ENCODE measurements at regions not wholly inside any gene's neighbourhood (a gene's known extent, or its start where the extent isn't known, plus 50 kb on each side); places are given as distances from the start of the nearest gene placed in this dataset.

- WGBS (ENCODE audit: insufficient coverage, insufficient replicate concordance, low lambda C conversion rate, missing lambda C conversion rate), result 96% methylated on average over 2 of the region's 2 CpGs
- no peaks in the 10 kb centered on the region; the same call in 2 of the 3 replicates for H3K9me3 ChIP-seq (replicated peaks; ENCODE audit: control insufficient read depth, insufficient read depth, low read length)
- no peak overlapping the region for H3K4me3 ChIP-seq
- no peak overlapping the region for H2AFZ ChIP-seq (ENCODE audit: control insufficient read depth, low read depth, low read length)
- DNase-seq (ENCODE audit: low read depth, low spot score) (no peak), ATAC-seq (no peak), FAIRE-seq (no peak)
- no peaks in the 10 kb centered on the region for H3K79me2 ChIP-seq (ENCODE audit: control insufficient read depth, insufficient read depth, low read length)
- CTCF ChIA-PET, result no interaction called here
- intact Hi-C loops (cut with micrococcal nuclease; ENCODE audit: unreplicated experiment) (no loop called here), in situ Hi-C loops (cut with MboI) (no loop called here)
- no peaks in the 10 kb centered on the region for H4K20me1 ChIP-seq (ENCODE audit: control insufficient read depth, insufficient read depth)
- no peaks in the 10 kb centered on the region for H3K27me3 ChIP-seq (replicated peaks in 1 of 2; ENCODE audit: control insufficient read depth in 2 of 2, insufficient read depth in 2 of 2, low read length in 1 of 2)
- no peak overlapping the region for H3K9ac ChIP-seq (ENCODE audit: control insufficient read depth, insufficient read depth, low read length)
- no peak overlapping the region for H3K4me2 ChIP-seq (ENCODE audit: control insufficient read depth, insufficient read depth)
- RAD21 ChIA-PET (ENCODE audit: unreplicated experiment), result no interaction called here
- SMC1A ChIA-PET (ENCODE audit: uncharacterized antibody, unreplicated experiment), result interaction anchor here (1.1 to 1.5 kb wide), 2 partner anchors 15 to 26 kb away, joined by 3 to 4 read pairs; no protein-coding TSS in a partner anchor
- no peaks in the 10 kb centered on the region for H3K36me3 ChIP-seq (ENCODE audit: control insufficient read depth in 2 of 2, insufficient read depth in 2 of 2, low read length in 1 of 2)
- H3K4me1 ChIP-seq (ENCODE audit: control insufficient read depth, insufficient read depth, low read length), result peaks cover 8% of the 10 kb centered on the region
- POLR2A ChIA-PET, result no interaction called here
- H3K27ac ChIP-seq (ENCODE audit: control insufficient read depth, insufficient read depth), result no peak overlapping the region
- no TSS peak for BruUV-seq (replicated peaks)
- TF ChIP-seq MLLT1 (IDR thresholded peaks at IDR 0.05) (no peak), NR2C1 (IDR thresholded peaks at IDR 0.05) (no peak), KAT2A (conservative IDR thresholded peaks at IDR 0.05; ENCODE audit: control insufficient read depth, low read depth, low read length) (no peak), RB1 (IDR thresholded peaks at IDR 0.05; ENCODE audit: borderline replicate concordance) (no peak), CBX5 (IDR thresholded peaks at IDR 0.05; ENCODE audit: low read depth) (no peak), ZNF592 (IDR thresholded peaks at IDR 0.05) (no peak), CEBPB (IDR thresholded peaks at IDR 0.05; ENCODE audit: borderline replicate concordance in 1 of 2, low read depth in 2 of 2, low read length in 2 of 2) (no peak), NKRF (conservative IDR thresholded peaks at IDR 0.05) (no peak), RELA (IDR thresholded peaks at IDR 0.05; ENCODE audit: borderline replicate concordance, partially characterized antibody) (no peak), CHD1 (IDR thresholded peaks at IDR 0.05; ENCODE audit: low read depth, low read length) (no peak)
Measured at GRCh38 chr16:13324851-13325250, 423.5 kb downstream of the SHISA9 start.
